SU-DHL-6 (cell line): ENCODE measurements at regions not wholly inside any gene's neighbourhood (a gene's known extent, or its start where the extent isn't known, plus 50 kb on each side); places are given as distances from the start of the nearest gene placed in this dataset.

Experiments
- H2AFZ ChIP-seq: fragments of 200-600 bp; sonication (generic); 2 replicates; pipeline ENCODE4 v1.6.1; 2014; ENCODE audit warnings: low read depth, mild to moderate bottlenecking, moderate library complexity, mixed read lengths, antibody characterized with exemption, low read length; ENCODE audit not compliant: severe bottlenecking
- H3F3A ChIP-seq: fragments of 200-600 bp; shearing (Covaris generic); 2 replicates; pipeline ENCODE4 v1.6.0; 2016; ENCODE audit warnings: antibody characterized with exemption, mild to moderate bottlenecking; ENCODE audit not compliant: insufficient read depth
- H3K27ac ChIP-seq: fragments of 200-600 bp; sonication (generic); 2 replicates; pipeline ENCODE4 v1.5.1; 2016; ENCODE audit warnings: low read depth, mild to moderate bottlenecking, low read length, moderate library complexity, mixed read lengths
- H3K27me3 ChIP-seq: fragments of 200-600 bp; sonication (generic), shearing (Covaris generic); 2 replicates; pipeline ENCODE4 v1.6.0; 2014; ENCODE audit warnings: mild to moderate bottlenecking, low read length
- H3K36me3 ChIP-seq: fragments of 200-600 bp; sonication (generic); 2 replicates; pipeline ENCODE4 v1.6.1; 2014; ENCODE audit warnings: mild to moderate bottlenecking, low read length, mixed read lengths
- H3K4me2 ChIP-seq: fragments of 300-600, 200-600 bp; shearing (Covaris generic), sonication (generic); 2 replicates; pipeline ENCODE4 v1.6.0; 2014; ENCODE audit warnings: low read length, low read depth, mild to moderate bottlenecking; ENCODE audit not compliant: poor library complexity, severe bottlenecking
- H3K4me3 ChIP-seq: fragments of 200-600 bp; sonication (generic); 2 replicates; pipeline ENCODE4 v1.5.1; 2014; ENCODE audit warnings: antibody characterized with exemption, low read length, mild to moderate bottlenecking, mixed read lengths; ENCODE audit not compliant: insufficient read depth, poor library complexity, severe bottlenecking
- H3K79me2 ChIP-seq: fragments of 200-600 bp; sonication (generic); 2 replicates; pipeline ENCODE4 v1.6.1; 2014; ENCODE audit warnings: mild to moderate bottlenecking, low read length, moderate library complexity; ENCODE audit not compliant: insufficient read depth
- H3K9ac ChIP-seq: fragments of 200-600 bp; sonication (generic); 2 replicates; pipeline ENCODE4 v1.7.0; 2014; ENCODE audit warnings: mild to moderate bottlenecking, low read length
- H3K9me2 ChIP-seq: fragments of 200-600 bp; sonication (generic); replicated peaks from 2 replicates; pipeline ENCODE4 v1.6.1; 2014; ENCODE audit warnings: low read length; ENCODE audit not compliant: insufficient read depth
- H3K9me3 ChIP-seq: fragments of 200-600 bp; sonication (generic); 2 replicates; pipeline ENCODE4 v1.6.1; 2014; ENCODE audit warnings: low read length, mixed read lengths; ENCODE audit not compliant: insufficient read depth
- H4K20me1 ChIP-seq: fragments of 200-600 bp; sonication (generic); 2 replicates; pipeline ENCODE4 v1.6.1; 2014; ENCODE audit warnings: low read depth, mild to moderate bottlenecking, antibody characterized with exemption, low read length, moderate library complexity, mixed read lengths
- EZH2phosphoT487 ChIP-seq: fragments of 200-600 bp; sonication (generic), shearing (Covaris generic); conservative IDR thresholded peaks from 2 replicates; pipeline ENCODE4 v1.6.1; 2018; ENCODE audit warnings: mild to moderate bottlenecking, antibody characterized with exemption, low read length, moderate library complexity, mixed read lengths
- TF ChIP-seq, protein P1 (sequence below): fragments of 200-600 bp; sonication (generic); IDR thresholded peaks from one replicate; pipeline ENCODE4 v1.5.1; 2017; ENCODE audit warnings: antibody characterized with exemption, mild to moderate bottlenecking, low read length, moderate library complexity; ENCODE audit not compliant: insufficient read depth, poor library complexity, severe bottlenecking

DNA sequence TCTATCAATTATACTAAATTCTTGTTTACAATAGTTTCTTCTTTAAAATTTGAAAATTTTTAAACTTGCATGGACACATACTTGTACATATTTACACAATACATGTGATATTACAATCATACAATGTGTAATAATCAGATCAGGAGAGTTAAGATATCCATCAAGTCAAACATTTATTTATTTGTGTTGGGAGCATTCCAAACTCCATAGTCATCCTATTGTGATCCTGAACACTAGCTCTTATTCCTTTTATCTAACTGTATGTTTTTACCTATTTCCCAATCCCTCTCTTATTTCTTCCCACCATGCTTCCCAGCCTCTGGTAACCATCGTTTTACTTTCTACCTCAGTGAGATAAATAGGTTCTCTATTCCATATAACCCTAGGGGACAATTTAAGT is 1219.2 kb downstream of the ZPLD1 start:
- Histone ChIP-seq H3K9me3 (no peaks in the 10 kb centered on the region), H3K27me3 (no peaks in the 10 kb centered on the region), H3F3A (no peaks in the 10 kb centered on the region), H3K4me3 (no peak overlapping the region), H3K9ac (no peak overlapping the region), H3K4me2 (no peak overlapping the region), H3K36me3 (no peaks in the 10 kb centered on the region), H4K20me1 (no peaks in the 10 kb centered on the region), H2AFZ (no peak overlapping the region), H3K27ac (no peak overlapping the region), H3K79me2 (no peaks in the 10 kb centered on the region), H3K9me2 (no peaks in the 10 kb centered on the region)
- TF ChIP-seq, protein P1, sequence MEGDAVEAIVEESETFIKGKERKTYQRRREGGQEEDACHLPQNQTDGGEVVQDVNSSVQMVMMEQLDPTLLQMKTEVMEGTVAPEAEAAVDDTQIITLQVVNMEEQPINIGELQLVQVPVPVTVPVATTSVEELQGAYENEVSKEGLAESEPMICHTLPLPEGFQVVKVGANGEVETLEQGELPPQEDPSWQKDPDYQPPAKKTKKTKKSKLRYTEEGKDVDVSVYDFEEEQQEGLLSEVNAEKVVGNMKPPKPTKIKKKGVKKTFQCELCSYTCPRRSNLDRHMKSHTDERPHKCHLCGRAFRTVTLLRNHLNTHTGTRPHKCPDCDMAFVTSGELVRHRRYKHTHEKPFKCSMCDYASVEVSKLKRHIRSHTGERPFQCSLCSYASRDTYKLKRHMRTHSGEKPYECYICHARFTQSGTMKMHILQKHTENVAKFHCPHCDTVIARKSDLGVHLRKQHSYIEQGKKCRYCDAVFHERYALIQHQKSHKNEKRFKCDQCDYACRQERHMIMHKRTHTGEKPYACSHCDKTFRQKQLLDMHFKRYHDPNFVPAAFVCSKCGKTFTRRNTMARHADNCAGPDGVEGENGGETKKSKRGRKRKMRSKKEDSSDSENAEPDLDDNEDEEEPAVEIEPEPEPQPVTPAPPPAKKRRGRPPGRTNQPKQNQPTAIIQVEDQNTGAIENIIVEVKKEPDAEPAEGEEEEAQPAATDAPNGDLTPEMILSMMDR, result no peak
- TF ChIP-seq EZH2phosphoT487, result no peak

GRCh38 chr3:103657756-103658155 is 1222.9 kb downstream of the ZPLD1 start:
- H3K4me3 ChIP-seq, result no peak overlapping the region
- H4K20me1 ChIP-seq, result no peaks in the 10 kb centered on the region
- H3K9me2 ChIP-seq, result no peaks in the 10 kb centered on the region
- H3K79me2 ChIP-seq, result no peaks in the 10 kb centered on the region
- H3K4me2 ChIP-seq, result no peak overlapping the region
- no peaks in the 10 kb centered on the region for H3K9me3 ChIP-seq
- TF ChIP-seq, protein P1, result no peak
- TF ChIP-seq EZH2phosphoT487, result no peak
- H3F3A ChIP-seq, result no peaks in the 10 kb centered on the region
- H3K9ac ChIP-seq, result no peak overlapping the region
- no peak overlapping the region for H3K27ac ChIP-seq
- H3K27me3 ChIP-seq, result no peaks in the 10 kb centered on the region
- no peak overlapping the region for H2AFZ ChIP-seq
- H3K36me3 ChIP-seq, result no peaks in the 10 kb centered on the region

GRCh38 chr3:103660810-103661209 is 1226.0 kb downstream of the ZPLD1 start:
- Histone ChIP-seq H3F3A (no peaks in the 10 kb centered on the region), H3K4me3 (no peak overlapping the region), H4K20me1 (no peaks in the 10 kb centered on the region), H3K9me3 (no peaks in the 10 kb centered on the region), H3K4me2 (no peak overlapping the region), H3K27ac (no peak overlapping the region), H3K9ac (no peak overlapping the region), H3K79me2 (no peaks in the 10 kb centered on the region), H3K27me3 (no peaks in the 10 kb centered on the region), H3K9me2 (no peaks in the 10 kb centered on the region), H2AFZ (no peak overlapping the region), H3K36me3 (no peaks in the 10 kb centered on the region)
- TF ChIP-seq, protein P1, result no peak
- no peak for TF ChIP-seq EZH2phosphoT487
